22Rv1 (cell line): ENCODE measurements at regions not wholly inside any gene's neighbourhood (a gene's known extent, or its start where the extent isn't known, plus 50 kb on each side); places are given as distances from the start of the nearest gene placed in this dataset.

ENCODE experiments used
- H3K27ac ChIP-seq: fragments of 450-650 bp; 2 replicates; pipeline ENCODE4 v1.5.1; 2017
- CTCF ChIP-seq: fragments of 450-650 bp; IDR thresholded peaks from 2 replicates; pipeline ENCODE4 v1.5.1; 2017; ENCODE audit warnings: mild to moderate bottlenecking
- ZFX ChIP-seq: fragments of 450-650 bp; IDR thresholded peaks from 2 replicates; pipeline ENCODE4 v1.6.1; 2017; ENCODE audit warnings: antibody characterized with exemption, borderline replicate concordance

GRCh38 chr6:43913375-43914271 lies 143.6 kb downstream of the VEGFA start:
- H3K27ac ChIP-seq, result peak overlapping the region; percentile 34
- TF ChIP-seq CTCF (no peak), ZFX (no peak)

GRCh38 chr6:43912598-43913371 lies 142.8 kb downstream of the VEGFA start:
- TF ChIP-seq ZFX (no peak), CTCF (no peak)
- peak overlapping the region; percentile 34 for H3K27ac ChIP-seq

- peak overlapping the region; percentile 42; the same call in 1 of the 2 replicates for H3K27ac ChIP-seq
- TF ChIP-seq CTCF (no peak), ZFX (no peak)
Measured at GRCh38 chr6:43912116-43912577, 142.1 kb downstream of the VEGFA start.

GRCh38 chr6:43911354-43912115 lies 141.5 kb downstream of the VEGFA start:
- H3K27ac ChIP-seq, result peak overlapping the region; percentile 42
- TF ChIP-seq ZFX (no peak), CTCF (no peak)

- TF ChIP-seq CTCF (no peak), ZFX (no peak)
Measured at GRCh38 chr6:43910638-43911353, 140.8 kb downstream of the VEGFA start.

GRCh38 chr6:43910149-43910637 lies 140.2 kb downstream of the VEGFA start:
- H3K27ac ChIP-seq, result peak overlapping the region; percentile 42; the same call in 1 of the 2 replicates
- TF ChIP-seq CTCF, result no peak
- TF ChIP-seq ZFX, result no peak

More at GRCh38 chr6:43910638-43911353, 140.8 kb downstream of the VEGFA start:
- peak overlapping the region; percentile 42 for H3K27ac ChIP-seq
